ENCODE measurements at regions not wholly inside any gene's neighbourhood (a gene's known extent, or its start where the extent isn't known, plus 50 kb on each side); places are given as distances from the start of the nearest gene placed in this dataset.

DNA sequence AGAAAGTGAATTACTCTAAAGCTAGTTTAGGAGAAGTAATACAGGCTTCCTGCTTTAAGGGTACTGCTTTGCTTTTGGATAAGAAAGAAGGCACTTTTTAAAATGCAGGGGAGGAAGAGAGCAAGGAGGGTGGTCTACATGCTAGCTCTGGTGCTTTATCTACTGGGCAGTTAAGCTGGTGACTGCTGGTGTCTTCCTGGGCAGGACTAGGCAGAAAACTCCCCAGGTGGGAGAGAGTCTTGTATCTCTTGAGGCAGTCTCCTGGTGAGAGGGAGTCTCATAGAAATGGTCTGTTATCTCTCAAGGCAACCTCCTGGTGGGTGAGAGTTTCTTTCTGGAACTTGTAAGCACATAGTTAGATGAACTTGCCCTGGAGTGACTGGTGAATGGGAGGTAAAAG is 953.9 kb upstream of the GOT2 start:
- TF ChIP-seq POLR2A (IDR thresholded peaks at IDR 0.05; ENCODE audit: low read length) (no peak), GATA1 (IDR thresholded peaks at IDR 0.05; ENCODE audit: low read depth, low read length) (no peak)
